SH-SY5Y (cell line): ENCODE measurements at regions not wholly inside any gene's neighbourhood (a gene's known extent, or its start where the extent isn't known, plus 50 kb on each side); places are given as distances from the start of the nearest gene placed in this dataset.

Experiments
- GATA2 ChIP-seq: IDR thresholded peaks from 2 replicates; pipeline ENCODE4 v1.6.1; 2011; ENCODE audit warnings: mild to moderate bottlenecking, low read depth, low read length
- GATA3 ChIP-seq: IDR thresholded peaks from 2 replicates; pipeline ENCODE4 v1.6.1; 2011; ENCODE audit warnings: low read depth, mild to moderate bottlenecking, low read length, moderate library complexity

- no peak for TF ChIP-seq GATA2
- no peak for TF ChIP-seq GATA3
Observed at GRCh38 chr10:78287618-78288017, 254.0 kb downstream of the RPS24 start.

- TF ChIP-seq GATA2, result no peak
- TF ChIP-seq GATA3, result no peak
Observed at GRCh38 chr10:78288663-78289062, 255.0 kb downstream of the RPS24 start.

GRCh38 chr10:78290131-78290750 is 256.6 kb downstream of the RPS24 start:
- TF ChIP-seq GATA2 (no peak), GATA3 (no peak)

- no peak for TF ChIP-seq GATA3
- no peak for TF ChIP-seq GATA2
Observed at GRCh38 chr10:78291722-78292121, 258.1 kb downstream of the RPS24 start.

GRCh38 chr10:78292250-78292981 is 258.8 kb downstream of the RPS24 start:
- no peak for TF ChIP-seq GATA2
- TF ChIP-seq GATA3, result no peak

GRCh38 chr10:78292982-78293865 is 259.6 kb downstream of the RPS24 start:
- no peak for TF ChIP-seq GATA3
- TF ChIP-seq GATA2, result no peak; the same call in 1 of the 2 replicates

GRCh38 chr10:78295242-78295641 is 261.6 kb downstream of the RPS24 start:
- TF ChIP-seq GATA3, result no peak
- peak; percentile 61 for TF ChIP-seq GATA2

GRCh38 chr10:78296785-78297184 is 263.1 kb downstream of the RPS24 start:
- TF ChIP-seq GATA3, result no peak
- no peak for TF ChIP-seq GATA2

GRCh38 chr10:78297997-78298396 is 264.3 kb downstream of the RPS24 start:
- TF ChIP-seq GATA2 (no peak), GATA3 (no peak)

GRCh38 chr10:78298835-78299234 is 265.2 kb downstream of the RPS24 start:
- TF ChIP-seq GATA3 (no peak), GATA2 (no peak)

- TF ChIP-seq GATA2, result no peak
- TF ChIP-seq GATA3, result no peak
Observed at GRCh38 chr10:78299851-78300468, 266.3 kb downstream of the RPS24 start.

GRCh38 chr10:78300526-78300925 is 266.9 kb downstream of the RPS24 start:
- TF ChIP-seq GATA2 (no peak), GATA3 (no peak)

- no peak for TF ChIP-seq GATA2
- no peak for TF ChIP-seq GATA3
Observed at GRCh38 chr10:78301481-78301880, 267.8 kb downstream of the RPS24 start.

GRCh38 chr10:78301891-78302738 is 268.5 kb downstream of the RPS24 start:
- TF ChIP-seq GATA3, result no peak
- TF ChIP-seq GATA2, result peak; percentile 77
